Amniotic epithelial cell (primary cell): ENCODE measurements at regions not wholly inside any gene's neighbourhood (a gene's known extent, or its start where the extent isn't known, plus 50 kb on each side); places are given as distances from the start of the nearest gene placed in this dataset.
"Not testable (repeated sequence)": the region's sequence is repeated elsewhere in the genome, so short reads cannot be mapped to it uniquely, and the experiment has no call there.

ENCODE experiments used
- DNase-seq: peaks from one replicate; pipeline ENCODE4 v3.0.0-alpha.2; 2010; ENCODE audit warnings: low read depth

DNA sequence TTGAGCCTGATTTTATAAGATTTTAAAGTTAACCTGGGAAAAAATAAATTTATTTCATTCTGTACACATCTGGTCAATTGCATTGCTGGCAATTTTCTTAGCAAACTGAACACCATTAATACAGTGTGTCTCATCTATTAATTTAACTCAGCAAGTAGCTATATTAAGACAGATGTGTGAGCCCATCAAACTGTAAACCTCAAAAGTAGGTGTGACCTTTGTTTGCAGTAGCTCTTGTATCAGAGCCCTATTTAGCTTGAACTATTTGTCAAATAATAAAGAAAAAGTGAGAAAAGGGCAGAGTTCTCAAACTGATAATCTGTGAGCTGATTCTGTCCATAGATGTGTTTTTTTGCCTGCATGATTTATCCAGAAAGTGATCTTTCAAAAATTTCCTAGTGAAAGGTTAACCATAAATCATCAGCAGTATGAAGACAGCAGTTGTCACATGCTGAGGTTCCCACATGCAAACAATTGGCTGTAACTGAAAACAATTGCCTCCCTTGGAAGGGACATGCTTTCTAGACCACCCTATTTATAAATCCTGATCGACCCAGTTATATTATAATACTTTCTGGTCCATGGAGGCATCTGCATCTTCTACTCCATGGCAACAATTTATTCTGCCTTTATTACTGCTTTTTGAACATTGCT lies 646.5 kb downstream of the NSUN3 start:
- DNase-seq, result no peak

DNA sequence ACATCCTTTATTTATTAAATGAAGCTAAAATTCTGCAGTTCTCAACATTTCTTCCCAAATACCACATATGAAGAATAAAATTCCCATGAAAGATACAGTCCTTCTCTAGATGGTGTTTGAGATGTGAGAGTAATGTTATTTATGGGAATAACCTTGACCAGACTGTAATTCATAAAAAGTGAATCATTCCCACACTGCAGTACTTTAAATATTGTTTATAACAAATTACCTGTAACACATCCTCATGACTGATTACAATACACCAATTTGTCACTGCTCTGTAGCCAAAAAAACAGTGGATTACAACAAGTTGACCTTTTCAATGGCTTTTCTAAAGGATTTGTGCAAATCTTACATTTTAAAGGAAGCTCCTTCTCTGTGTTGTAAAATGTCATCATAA lies 651.3 kb downstream of the NSUN3 start:
- peak; percentile 45 for DNase-seq

DNA sequence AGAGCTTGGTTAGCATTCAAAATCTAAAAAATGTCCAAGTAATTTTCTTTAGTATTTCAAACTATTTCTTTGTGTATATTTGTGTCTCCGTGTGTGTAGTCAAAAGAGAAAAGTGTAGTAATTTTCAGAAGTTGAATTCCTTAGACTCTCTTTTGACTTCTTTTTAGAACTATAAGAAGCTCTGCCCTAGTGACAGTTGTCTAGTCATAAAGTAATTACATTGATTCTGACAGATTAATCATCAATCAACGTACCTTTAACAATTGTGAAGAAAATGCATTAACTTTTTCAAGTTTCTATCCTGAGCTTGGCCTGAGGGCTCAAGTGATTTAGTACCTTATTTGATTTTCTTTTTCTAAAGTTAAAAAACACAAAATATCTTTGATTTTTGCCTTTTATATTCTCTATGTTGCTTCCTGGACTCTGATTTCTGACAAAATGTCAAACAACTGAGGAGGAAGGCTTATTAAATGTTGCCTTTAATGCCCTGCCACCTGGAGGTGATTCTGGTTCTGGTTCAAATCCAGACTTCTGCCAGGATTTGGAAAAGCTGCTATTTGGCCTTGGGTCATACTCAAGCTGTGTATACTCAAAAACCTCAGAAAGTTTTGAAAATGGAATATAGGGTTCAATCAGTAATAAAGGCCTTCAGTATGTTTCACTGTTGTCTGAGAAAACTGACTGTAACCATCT lies 653.6 kb downstream of the NSUN3 start:
- DNase-seq, result peak; percentile 16

DNA sequence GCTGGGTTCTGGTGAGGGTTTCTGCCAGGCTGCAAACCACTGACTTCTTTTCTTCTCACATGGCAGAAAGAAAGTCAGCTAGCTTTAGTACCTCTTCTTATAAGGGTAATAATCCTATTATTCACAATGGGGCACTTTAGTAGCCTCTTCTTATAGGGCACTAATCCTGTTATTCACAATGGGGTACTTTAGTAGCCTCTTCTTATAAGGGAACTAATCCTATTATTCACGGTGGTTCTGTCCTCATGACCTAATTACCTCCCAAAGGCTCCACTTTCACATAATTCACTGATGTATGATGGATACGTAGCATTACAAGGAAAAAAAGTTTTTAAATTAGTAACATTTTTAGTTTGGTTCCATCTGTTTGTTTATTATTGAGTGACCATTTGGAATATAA lies 671.3 kb downstream of the NSUN3 start:
- DNase-seq, result no peak

DNA sequence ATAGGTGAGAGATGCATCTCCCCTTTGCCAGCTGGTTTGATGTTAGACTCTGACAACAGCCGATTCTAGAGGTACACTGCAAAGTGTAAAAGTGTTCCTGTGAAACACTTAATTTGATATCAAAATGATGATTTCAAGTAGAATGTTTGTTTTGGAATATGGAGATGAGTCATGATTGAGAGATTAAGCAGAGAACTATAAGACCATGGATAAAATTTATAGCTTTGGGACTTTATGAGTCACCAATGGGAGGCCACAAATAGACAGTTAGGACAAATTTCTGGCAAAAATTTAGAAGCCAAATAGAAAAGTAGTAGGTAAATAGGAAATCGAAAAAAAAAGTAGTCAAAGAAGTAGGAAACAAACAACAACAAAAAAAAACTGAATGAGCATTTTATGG lies 672.5 kb downstream of the NSUN3 start:
- DNase-seq, result peak; percentile 41

DNA sequence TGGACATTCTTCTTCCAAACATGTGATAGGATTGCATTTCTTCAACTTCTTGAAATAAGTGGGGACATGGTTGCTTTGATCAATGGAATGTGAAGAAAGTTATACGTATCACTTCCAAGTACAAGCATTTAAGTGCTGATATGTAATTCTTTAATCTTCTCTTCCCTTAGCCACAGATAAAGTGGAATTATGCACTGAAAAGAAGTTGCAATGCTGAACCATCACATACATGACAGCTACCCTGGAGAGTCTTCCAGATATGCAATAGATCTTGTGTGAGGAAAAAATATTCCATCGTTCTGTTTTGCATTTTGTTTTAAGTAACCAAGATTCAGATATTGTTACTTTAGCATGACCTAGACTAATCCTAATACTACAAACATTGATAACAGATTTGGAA lies 674.3 kb downstream of the NSUN3 start:
- DNase-seq, result no peak

DNA sequence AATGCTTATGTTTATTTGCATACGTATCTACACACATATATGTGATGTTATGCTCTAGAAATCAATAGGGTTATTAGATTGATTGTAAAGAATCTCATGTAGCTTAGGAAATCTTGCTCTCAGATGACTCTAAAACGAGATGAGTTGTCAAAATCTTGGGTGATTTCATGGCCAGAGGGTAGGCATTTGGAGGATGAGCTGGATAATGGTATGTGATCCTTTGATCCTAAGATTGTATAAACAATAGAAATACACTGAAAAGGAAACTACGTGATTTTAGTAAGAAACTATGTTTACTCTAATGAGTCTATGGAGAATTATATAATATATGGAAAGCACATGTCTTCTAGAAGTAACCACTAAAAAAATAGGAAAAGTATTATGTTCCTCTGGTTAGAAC lies 676.6 kb downstream of the NSUN3 start:
- DNase-seq, result no peak

DNA sequence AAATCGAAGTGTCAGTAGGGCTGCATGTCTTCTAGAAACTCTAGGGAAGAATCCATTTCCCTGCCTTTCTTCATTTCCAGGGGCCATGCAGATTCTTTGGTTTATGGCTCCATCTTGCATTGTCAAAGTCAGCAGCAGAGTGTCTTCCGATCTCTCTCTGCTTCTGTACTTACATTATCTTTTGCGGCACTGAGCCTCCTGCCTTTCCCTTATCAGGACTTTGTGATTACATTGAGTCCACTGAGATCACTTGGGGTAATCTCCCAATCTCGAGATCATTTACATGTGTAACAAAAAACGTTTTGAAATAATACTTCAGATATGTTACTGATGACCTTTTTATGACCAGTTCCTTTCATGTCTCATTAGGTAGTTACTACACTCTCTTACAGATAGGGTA lies 695.9 kb downstream of the NSUN3 start:
- no peak for DNase-seq

DNA sequence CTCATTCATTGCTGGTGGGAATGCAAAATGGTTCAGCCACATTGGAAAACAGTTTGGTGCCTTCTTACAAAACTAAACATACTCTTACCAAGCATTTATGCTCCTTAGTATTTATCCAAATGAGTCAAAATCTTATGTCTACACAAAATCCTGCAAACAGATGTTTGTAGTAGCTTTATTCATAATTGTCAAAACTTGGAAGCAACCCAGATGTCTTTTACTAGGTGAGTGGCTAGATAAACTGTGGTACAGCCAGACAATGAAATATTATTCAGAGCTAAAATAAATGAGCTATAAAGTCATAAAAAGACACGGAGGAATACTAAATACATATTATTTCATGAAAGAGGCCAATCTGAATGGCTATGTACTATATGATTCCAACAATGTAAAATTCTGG lies 709.5 kb downstream of the NSUN3 start:
- DNase-seq, result no peak

DNA sequence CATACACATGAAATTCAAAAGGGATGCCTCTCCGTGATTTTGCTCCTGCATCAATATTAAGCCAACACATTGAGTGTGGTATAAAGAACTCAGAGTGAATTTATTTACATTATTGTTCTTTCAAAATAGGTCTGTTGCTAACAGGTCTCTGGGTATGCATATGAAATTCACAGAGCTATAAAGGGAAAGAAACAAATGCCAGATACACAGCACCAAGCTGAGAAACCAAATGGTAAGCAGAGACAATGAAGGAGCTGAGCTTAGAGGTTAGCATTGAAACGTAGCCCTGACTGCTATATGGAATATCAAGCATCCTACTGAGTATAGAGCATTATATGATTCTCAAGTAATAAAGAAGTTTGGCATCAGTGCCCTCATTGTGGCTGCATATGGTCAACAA lies 712.9 kb downstream of the NSUN3 start:
- no peak for DNase-seq

DNA sequence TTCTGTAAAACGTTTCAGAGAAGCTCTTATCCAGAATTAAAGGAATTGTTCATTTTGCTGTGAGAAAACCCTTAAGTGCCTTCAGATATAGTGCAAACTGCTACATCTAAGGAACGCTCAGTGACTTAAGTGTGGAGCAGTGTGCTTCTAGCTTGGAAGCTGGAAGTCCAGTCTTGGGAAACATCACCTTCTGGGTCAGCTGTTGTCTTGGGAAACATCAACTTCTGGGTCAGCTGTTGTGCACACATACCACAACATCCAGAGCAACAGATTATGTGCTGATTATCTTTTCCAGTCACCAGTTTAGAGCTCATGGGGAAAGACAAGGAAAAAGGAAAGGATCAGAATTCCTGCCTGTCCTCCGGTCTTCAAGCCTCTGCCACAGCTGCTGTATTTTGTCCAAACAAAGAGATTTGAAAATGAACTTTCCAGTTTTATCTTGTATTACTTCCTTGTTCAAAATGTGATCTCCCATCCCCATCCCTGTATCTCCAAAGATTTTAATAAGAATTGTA lies 713.6 kb downstream of the NSUN3 start:
- DNase-seq, result peak; percentile 40

DNA sequence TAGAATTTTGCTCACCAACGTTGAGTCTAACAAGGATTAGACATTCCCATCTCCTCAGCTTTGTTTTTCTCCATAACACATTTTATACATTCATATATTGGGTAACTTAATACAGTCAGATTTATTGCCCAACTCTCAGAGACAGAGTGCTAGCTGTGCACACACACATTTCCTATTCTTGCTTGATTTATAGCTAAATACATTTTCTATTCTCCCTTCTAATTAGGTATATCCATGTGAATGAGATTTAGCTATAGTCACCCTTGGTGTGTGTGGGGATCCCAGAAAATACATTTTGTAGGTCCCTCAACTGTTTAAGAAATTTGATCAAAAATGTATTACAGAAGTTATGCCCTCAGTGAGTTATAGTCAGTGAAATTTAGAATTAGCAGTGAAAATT lies 715.4 kb downstream of the NSUN3 start:
- peak; percentile 11 for DNase-seq

DNA sequence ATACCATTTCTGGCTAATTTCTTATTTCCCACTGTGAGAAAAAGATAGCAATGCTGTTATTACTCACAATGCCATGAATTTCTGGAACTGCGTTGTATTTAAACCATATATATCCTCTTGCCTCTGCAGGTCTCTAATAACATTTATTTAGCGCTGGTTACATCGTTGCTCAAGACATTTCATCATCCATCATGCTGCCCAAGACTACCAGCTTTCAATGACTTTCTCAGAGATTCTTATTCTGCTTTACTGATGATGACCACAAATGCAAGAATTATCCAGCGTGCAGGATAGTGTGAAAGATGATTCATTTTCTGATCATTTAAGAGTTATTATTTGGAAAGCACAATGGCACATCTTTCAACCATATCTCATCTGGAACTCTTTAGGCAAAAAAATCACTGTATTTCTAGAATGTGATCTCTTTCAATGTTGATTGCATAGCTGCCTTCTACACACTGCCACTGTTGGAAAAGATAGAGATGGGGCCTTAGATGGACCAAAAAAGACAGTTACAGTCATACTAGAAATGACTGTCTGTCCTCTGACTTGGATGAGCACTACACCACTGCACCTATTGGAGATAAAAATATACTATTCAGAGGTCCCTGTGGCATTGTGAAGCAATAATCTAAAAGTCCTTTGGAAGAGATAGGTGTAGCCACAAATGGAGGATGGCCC lies 716.1 kb downstream of the NSUN3 start:
- peak; percentile 8 for DNase-seq

DNA sequence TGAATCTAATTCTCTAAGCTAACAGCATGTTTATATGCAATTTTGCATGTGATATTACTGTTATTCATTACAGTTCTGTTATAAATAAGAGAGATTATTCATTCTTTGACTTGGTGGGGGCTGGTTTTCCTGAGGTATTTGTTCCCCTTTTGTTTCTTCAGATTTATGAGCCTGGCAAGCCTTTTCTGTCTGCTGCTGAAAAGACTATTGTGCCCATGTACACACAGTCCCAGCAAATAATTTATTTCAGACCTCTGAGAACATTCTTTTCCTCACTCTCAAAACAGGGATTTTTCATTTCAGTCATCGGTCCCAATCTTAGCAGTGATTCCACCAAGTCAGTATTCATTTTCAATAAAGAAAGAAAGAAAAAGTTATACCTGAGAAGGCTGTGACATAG lies 716.8 kb downstream of the NSUN3 start:
- DNase-seq, result no peak

DNA sequence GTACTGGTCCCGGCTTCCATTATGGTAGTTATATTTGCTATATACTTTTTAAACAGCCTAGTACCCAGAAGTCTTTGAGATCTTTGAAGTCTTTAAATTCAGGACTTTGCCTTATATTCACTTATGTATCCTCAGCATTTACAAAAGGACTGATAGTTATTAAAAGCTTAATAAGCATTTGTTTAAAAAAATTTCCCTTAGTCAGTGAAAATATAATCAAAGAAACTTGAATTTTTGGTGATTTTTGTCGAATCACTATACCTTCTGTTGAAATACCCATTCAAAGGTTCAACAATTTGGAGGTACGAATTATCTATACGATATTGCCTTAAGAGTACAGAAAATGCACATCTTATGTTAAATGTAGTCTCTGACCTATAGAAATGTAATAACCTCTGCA lies 721.4 kb downstream of the NSUN3 start:
- no peak for DNase-seq

DNA sequence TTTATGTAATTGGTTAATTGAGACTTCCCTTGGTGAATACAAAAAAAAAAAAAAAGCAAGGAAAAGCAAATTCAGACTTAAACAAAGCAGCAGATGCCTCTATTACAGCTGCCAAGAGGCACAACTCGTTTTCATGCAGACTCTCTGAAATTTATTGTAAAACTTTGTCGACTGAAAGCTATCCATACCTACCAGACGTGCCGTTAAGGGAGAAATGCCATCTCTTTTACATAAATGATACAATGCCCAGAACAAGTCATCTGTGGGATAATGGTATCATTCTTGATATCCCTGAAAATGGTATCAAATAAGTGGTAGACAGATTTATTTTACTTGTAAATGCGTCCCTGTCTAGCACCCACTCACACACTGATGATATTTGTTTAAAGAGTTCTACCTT lies 724.2 kb downstream of the NSUN3 start:
- DNase-seq, result no peak

DNA sequence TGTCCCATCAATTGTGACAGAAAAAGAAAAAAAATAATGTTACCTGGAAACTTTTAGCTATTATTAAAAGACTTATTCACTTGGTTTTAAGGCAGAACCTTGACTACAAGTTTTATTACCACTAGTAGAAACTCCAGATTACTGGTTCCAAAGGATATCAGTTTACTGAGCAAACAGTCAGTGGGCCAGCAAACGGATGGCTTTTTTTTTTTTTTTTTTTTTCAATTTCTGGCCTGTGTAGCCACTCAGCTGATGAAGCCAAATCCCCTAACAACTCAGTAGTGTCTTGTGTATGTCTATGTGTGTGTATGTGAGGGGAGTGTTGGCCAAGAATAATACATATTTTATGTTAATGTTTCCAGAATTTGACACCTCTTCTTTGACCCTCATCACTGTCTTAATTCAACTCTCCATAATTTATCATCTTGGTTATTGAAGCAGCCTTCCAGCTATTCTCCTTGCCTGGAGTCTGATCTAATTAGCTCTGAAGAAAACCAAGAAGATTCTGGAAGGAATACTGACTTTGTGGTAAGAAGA lies 724.9 kb downstream of the NSUN3 start:
- DNase-seq, result no peak

DNA sequence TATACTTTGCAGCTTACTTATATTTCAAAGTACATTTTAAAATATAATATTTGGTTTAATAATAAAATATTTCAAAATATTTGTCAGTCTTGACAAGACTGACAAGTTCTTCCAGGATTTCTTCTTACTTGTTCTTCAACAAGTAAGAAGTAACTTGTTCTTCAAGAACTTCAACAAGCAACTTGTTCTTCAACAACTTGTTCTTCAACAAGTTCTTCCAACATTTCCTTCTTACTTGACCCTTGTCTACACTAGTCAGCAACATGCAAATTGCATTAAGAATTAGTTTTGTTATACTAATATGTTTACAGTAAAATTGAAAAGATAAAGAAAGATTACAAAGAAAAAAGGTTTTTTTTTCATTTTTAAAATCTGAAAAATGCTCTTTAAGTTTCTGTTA lies 731.7 kb downstream of the NSUN3 start:
- DNase-seq, result no peak

DNA sequence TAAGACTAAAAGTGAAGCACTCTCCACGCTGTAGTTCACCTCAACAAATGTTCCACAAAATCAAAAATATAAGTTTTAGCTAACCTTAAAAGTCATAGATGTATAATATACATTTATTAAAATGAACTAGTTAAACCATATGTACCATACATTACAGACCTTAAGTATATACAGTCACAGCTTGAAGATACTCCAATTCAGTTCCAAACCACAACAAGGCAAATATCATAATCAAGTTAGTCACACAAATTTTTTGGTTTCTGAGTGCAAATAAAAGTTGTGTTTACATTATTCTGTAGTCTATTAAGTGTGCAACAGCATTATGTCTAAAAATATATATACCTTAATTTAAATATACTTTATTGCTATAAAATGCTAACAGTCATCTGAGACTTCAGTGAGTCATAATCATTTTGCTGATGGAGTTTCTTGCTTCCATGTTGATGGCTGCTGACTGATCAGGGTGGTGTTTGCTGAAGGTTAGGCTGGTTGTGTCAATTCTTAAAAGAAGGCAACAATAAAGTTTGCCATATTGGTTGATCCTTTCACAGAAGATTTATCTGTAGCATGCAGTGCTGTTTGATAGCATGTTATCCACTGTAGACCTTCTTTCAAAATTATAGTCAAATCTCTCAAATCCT lies 736.7 kb downstream of the NSUN3 start:
- DNase-seq, result no peak

DNA sequence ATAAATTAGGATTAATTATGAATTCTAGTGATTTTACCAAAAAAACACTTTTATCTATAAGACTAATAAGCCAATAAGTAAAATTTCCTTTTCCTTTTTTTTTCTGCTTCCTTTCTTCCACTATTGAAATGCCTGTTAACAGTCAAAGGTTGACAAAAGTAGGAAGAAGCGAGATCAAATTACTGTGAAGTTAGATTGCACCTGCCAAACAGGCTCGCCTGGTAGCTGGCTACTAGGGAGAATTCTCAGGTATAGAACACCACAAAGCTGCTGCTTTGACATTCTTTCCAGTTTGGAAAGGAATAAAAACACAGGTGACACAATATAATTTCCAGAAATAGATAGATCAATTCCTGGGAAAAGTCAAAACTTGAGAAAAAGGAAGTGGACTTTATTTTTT lies 749.0 kb downstream of the NSUN3 start:
- no peak for DNase-seq

DNA sequence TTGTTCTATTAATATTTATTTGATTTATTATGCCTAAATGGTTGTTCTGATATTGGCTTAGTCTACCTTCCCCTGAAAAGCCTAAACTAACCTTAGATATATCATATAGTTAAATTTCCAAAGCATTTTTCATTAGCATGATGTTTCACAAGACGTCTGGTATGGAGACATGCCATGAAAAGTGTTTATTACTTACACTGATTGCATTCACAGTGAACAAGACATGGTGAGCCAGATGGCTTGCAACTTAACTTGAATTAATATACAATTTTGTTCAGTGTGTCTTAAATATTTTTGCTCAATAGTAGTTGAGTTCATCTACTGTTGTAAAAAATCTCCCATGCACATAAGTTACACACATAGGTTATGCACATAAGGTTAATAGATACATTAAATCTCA lies 758.4 kb downstream of the NSUN3 start:
- no peak for DNase-seq

DNA sequence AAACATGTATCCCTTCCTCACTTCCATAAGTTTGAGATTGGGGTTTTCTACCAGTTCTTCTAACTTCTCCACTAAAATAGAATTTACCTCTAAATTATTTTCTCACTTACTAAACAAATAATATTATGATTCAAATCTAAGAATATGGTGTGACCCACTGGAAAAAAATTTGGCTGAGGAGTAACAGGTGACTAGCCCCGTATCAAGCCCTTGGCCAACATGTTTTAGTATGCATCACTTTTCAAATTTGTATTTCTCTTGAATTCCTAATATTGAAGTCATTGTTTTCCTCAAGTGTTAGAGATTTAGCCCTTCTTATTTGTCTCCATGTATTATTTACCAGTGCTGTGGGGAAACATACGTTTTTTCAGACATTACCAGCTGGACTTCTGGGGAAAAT lies 759.4 kb downstream of the NSUN3 start:
- no peak for DNase-seq

DNA sequence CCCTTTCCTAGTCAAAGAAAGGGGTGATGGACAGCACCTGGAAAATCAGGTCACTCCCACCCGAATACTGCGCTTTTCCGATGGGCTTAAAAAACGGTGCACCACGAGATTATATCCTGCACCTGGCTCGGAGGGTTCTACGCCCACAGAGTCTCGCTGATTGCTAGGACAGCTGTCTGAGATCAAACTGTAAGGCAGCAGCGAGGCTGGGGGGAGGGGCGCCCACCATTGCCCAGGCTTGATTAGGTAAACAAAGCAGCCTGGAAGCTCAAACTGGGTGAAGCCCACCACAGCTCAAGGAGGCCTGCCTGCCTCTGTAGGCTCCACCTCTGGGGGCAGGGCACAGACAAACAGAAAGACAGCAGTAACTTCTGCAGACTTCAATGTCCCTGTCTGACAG lies 783.4 kb downstream of the NSUN3 start:
- not testable (repeated sequence) for DNase-seq
